HepG2 (cell line): ENCODE measurements at regions not wholly inside any gene's neighbourhood (a gene's known extent, or its start where the extent isn't known, plus 50 kb on each side); places are given as distances from the start of the nearest gene placed in this dataset.

ENCODE experiments used
- ATAC-seq: fragments of 200-7000 bp; cut with Tn5 transposase; 3 replicates; pipeline ENCODE4 v1.9.1; 2020; ENCODE audit warnings: mild to moderate bottlenecking, moderate library complexity
- BruUV-seq: library from RNA; stranded (reverse); fragments of 400-500 nt; replicated peaks from 2 replicates; lab custom pipeline; 2021; lab: Mats Ljungman, UMichigan
- CTCF ChIA-PET: fragments of 300-600 bp; formaldehyde crosslinking; extraction: SDS; loops from one replicate; lab custom pipeline; 2021; ENCODE audit warnings: low total read pairs, inconsistent platforms, low intra/inter-chr PET ratio; lab: Yijun Ruan, JAX
- POLR2A ChIA-PET: fragments of 350-600 bp; sonication (Branson Sonifier 250); formaldehyde crosslinking; loops from one replicate; lab custom pipeline; 2020; ENCODE audit warnings: antibody characterized with exemption, inconsistent platforms; lab: Yijun Ruan, JAX
- DNase-seq: peaks from one replicate; pipeline ENCODE4 v3.0.0-alpha.2; 2015; ENCODE audit warnings: low spot score
- FAIRE-seq: peaks from 3 replicates; lab custom pipeline; 2011; peaks lifted over from hg19 to GRCh38; lab: Jason Lieb, UNC
- H2AFZ ChIP-seq: one replicate; pipeline ENCODE4 v1.6.1; 2011; ENCODE audit warnings: low read length, inconsistent platforms
- H3K27ac ChIP-seq: fragments of 300-600 bp; 3 replicates; pipeline ENCODE4 v1.8.0; 2011; ENCODE audit warnings: mixed run types, mild to moderate bottlenecking, mixed read lengths, low read length, inconsistent platforms; ENCODE audit not compliant: insufficient read depth; ENCODE audit errors: extremely low read length
- H3K27me3 ChIP-seq, 2 experiments: fragments of 200-600 bp in 1 of 2; 2 replicates in 1 of 2; 3 replicates in 1 of 2; pipeline versions ENCODE4 v1.6.0 to v1.8.0; 2011; ENCODE audit warnings: low read length in 2 of 2, mild to moderate bottlenecking in 2 of 2, moderate library complexity in 2 of 2, inconsistent platforms in 1 of 2; ENCODE audit not compliant: insufficient read depth in 2 of 2, control insufficient read depth in 1 of 2
- H3K36me3 ChIP-seq, 2 experiments: fragments of 200-600 bp in 1 of 2; replicated peaks in 1 of 2; 2 replicates in 1 of 2; 3 replicates in 1 of 2; pipeline versions ENCODE4 v1.5.1 to v1.8.0; 2011; ENCODE audit warnings: low read length in 2 of 2, inconsistent platforms in 1 of 2; ENCODE audit not compliant: insufficient read depth in 2 of 2, control insufficient read depth in 1 of 2
- H3K4me1 ChIP-seq: 2 replicates; pipeline ENCODE4 v1.5.1; 2012; ENCODE audit warnings: low read length, inconsistent platforms; ENCODE audit not compliant: insufficient read depth
- H3K4me2 ChIP-seq: 2 replicates; pipeline ENCODE4 v1.6.0; 2011; ENCODE audit warnings: low read depth, low read length, inconsistent platforms
- H3K4me3 ChIP-seq, 3 experiments: fragments of 200-600 bp in 1 of 3; sonication (generic), shearing (Covaris generic) in 1 of 3; replicated peaks in 1 of 3; 2 replicates each; pipeline ENCODE4 v1.5.1; 2011 to 2016; ENCODE audit warnings: low read length in 3 of 3, inconsistent platforms in 2 of 3, low read depth in 2 of 3, mild to moderate bottlenecking in 2 of 3, control low read depth in 1 of 3, mixed read lengths in 1 of 3; ENCODE audit not compliant: insufficient read depth in 1 of 3
- H3K79me2 ChIP-seq: one replicate; pipeline ENCODE4 v1.6.1; 2011; ENCODE audit warnings: low read length, inconsistent platforms; ENCODE audit not compliant: insufficient read depth
- H3K9ac ChIP-seq: 2 replicates; pipeline ENCODE4 v1.6.0; 2011; ENCODE audit warnings: mild to moderate bottlenecking, low read depth, low read length, inconsistent platforms; ENCODE audit not compliant: insufficient read depth
- H3K9me3 ChIP-seq: 2 replicates; pipeline ENCODE4 v1.5.1; 2012; ENCODE audit warnings: mild to moderate bottlenecking, low read length
- H4K20me1 ChIP-seq: 2 replicates; pipeline ENCODE4 v1.6.0; 2011; ENCODE audit warnings: inconsistent platforms, mild to moderate bottlenecking, low read length, moderate library complexity; ENCODE audit not compliant: insufficient read depth
- ARHGAP35 ChIP-seq: sonication (generic); formaldehyde crosslinking; IDR thresholded peaks from 2 replicates; pipeline ENCODE4 v1.9.0; 2022; ENCODE audit warnings: mild to moderate bottlenecking, inconsistent platforms, moderate library complexity, missing genetic modification reagents, borderline replicate concordance
- ATM ChIP-seq: fragments of 450-650 bp; IDR thresholded peaks from 2 replicates; pipeline ENCODE4 v1.7.1; 2017; ENCODE audit warnings: mild to moderate bottlenecking, borderline replicate concordance
- BHLHE40 ChIP-seq: IDR thresholded peaks from 2 replicates; pipeline ENCODE4 v1.6.1; 2011; ENCODE audit warnings: low read length, improper control_type of control experiment
- BRF2 ChIP-seq: sonication (generic); formaldehyde crosslinking; IDR thresholded peaks from 2 replicates; pipeline ENCODE4 v1.8.1; 2022; ENCODE audit warnings: mild to moderate bottlenecking, missing genetic modification reagents
- CENPT ChIP-seq: sonication (generic); formaldehyde crosslinking; IDR thresholded peaks from 2 replicates; pipeline ENCODE4 v1.8.0; 2022; ENCODE audit warnings: low read depth, mild to moderate bottlenecking, moderate library complexity, missing genetic modification reagents
- CSRNP2 ChIP-seq: sonication (generic); formaldehyde crosslinking; conservative IDR thresholded peaks from 2 replicates; pipeline ENCODE4 v1.8.0; 2022; ENCODE audit warnings: low read depth, missing genetic modification reagents
- SIN3B ChIP-seq: fragments of 150-350 bp; IDR thresholded peaks from 2 replicates; pipeline ENCODE4 v1.6.1; 2014; ENCODE audit warnings: low read length
- STAG1 ChIP-seq: sonication (generic); formaldehyde crosslinking; IDR thresholded peaks from 2 replicates; pipeline ENCODE4 v1.4.0; 2020; ENCODE audit warnings: missing genetic modification reagents
- ZBTB34 ChIP-seq: sonication (generic); formaldehyde crosslinking; IDR thresholded peaks from 2 replicates; pipeline ENCODE4 v1.8.0; 2022; ENCODE audit warnings: mild to moderate bottlenecking, missing genetic modification reagents
- ZKSCAN8 ChIP-seq: IDR thresholded peaks from 2 replicates; pipeline ENCODE4 v1.6.1; 2016; ENCODE audit warnings: borderline replicate concordance, missing genetic modification reagents, missing compliant biosample characterization
- ZNF205 ChIP-seq: IDR thresholded peaks from 2 replicates; pipeline ENCODE4 v1.6.1; 2018; ENCODE audit warnings: missing biosample characterization, missing genetic modification reagents
- ZNF549 ChIP-seq: sonication (generic); formaldehyde crosslinking; IDR thresholded peaks from 2 replicates; pipeline ENCODE4 v1.5.0; 2020; ENCODE audit warnings: missing genetic modification reagents
- ZNF674 ChIP-seq: sonication (generic); formaldehyde crosslinking; IDR thresholded peaks from 2 replicates; pipeline ENCODE4 v1.5.0; 2020; ENCODE audit warnings: low read depth, mild to moderate bottlenecking, missing genetic modification reagents
- ZNF678 ChIP-seq: sonication (generic); formaldehyde crosslinking; IDR thresholded peaks from 2 replicates; pipeline ENCODE4 v1.4.0; 2020; ENCODE audit warnings: mild to moderate bottlenecking, missing genetic modification reagents
- ZNF740 ChIP-seq: sonication (generic); formaldehyde crosslinking; IDR thresholded peaks from 2 replicates; pipeline ENCODE4 v1.4.0; 2020; ENCODE audit warnings: missing genetic modification reagents
- WGBS: methylation state at CpG from one replicate; pipeline ENCODE4 v1.1.6; 2017; ENCODE audit warnings: low lambda C conversion rate; 5-methylcytosine and 5-hydroxymethylcytosine counted together
- in situ Hi-C: cut with HindIII; loops from 2 replicates; pipeline ENCODE4 v1.10.0; 2017; ENCODE audit warnings: low pct_unique_long_range_greater_than_20kb; ENCODE audit not compliant: extremely low pct_ligation_motif_present
- intact Hi-C: fragments of 100-400 bp; cut with micrococcal nuclease; formaldehyde crosslinking; loops from one replicate; pipeline ENCODE4 v1.10.0; 2022; ENCODE audit not compliant: unreplicated experiment

GRCh38 chr11:19330416-19330815, 89.7 kb upstream of the E2F8 start:
- no peak overlapping the region for H3K4me3 ChIP-seq
- peaks cover 0 to 10% of the 10 kb centered on the region in 2 experiments; a peak in 2 of 5 replicates for H3K27me3 ChIP-seq
- no peak overlapping the region for H3K4me2 ChIP-seq
- H3K4me1 ChIP-seq: no peaks in the 10 kb centered on the region
- TF ChIP-seq ZKSCAN8 (no peak), STAG1 (CRISPR knock-in tag) (no peak), BHLHE40 (no peak), ZNF549 (CRISPR knock-in tag) (no peak), CSRNP2 (CRISPR knock-in tag) (no peak), ZNF740 (CRISPR knock-in tag) (no peak), ZNF674 (CRISPR knock-in tag) (no peak), CENPT (CRISPR knock-in tag) (no peak), ZNF205 (no peak), BRF2 (no peak), ZBTB34 (CRISPR knock-in tag) (no peak), ARHGAP35 (CRISPR knock-in tag) (no peak), ZNF678 (CRISPR knock-in tag) (no peak), SIN3B (no peak), ATM (no peak)
- no peak for ATAC-seq
- no peaks in the 10 kb centered on the region for H3K9me3 ChIP-seq
- 0% methylated on average over 2 of the region's 2 CpGs for WGBS
- DNase-seq: no peak
- H3K79me2 ChIP-seq: no peaks in the 10 kb centered on the region
- ChIA-PET CTCF (no interaction called here), POLR2A (no interaction called here)
- no peaks in the 10 kb centered on the region for H3K36me3 ChIP-seq
- intact Hi-C loops (no loop called here), in situ Hi-C loops (no loop called here)
- H3K9ac ChIP-seq: no peak overlapping the region
- no peak for FAIRE-seq
- no peaks in the 10 kb centered on the region for H4K20me1 ChIP-seq
- H2AFZ ChIP-seq: no peak overlapping the region
- no peak overlapping the region for H3K27ac ChIP-seq
- BruUV-seq: no TSS peak
